ENCODE measurements at regions not wholly inside any gene's neighbourhood (a gene's known extent, or its start where the extent isn't known, plus 50 kb on each side); places are given as distances from the start of the nearest gene placed in this dataset.

DNA sequence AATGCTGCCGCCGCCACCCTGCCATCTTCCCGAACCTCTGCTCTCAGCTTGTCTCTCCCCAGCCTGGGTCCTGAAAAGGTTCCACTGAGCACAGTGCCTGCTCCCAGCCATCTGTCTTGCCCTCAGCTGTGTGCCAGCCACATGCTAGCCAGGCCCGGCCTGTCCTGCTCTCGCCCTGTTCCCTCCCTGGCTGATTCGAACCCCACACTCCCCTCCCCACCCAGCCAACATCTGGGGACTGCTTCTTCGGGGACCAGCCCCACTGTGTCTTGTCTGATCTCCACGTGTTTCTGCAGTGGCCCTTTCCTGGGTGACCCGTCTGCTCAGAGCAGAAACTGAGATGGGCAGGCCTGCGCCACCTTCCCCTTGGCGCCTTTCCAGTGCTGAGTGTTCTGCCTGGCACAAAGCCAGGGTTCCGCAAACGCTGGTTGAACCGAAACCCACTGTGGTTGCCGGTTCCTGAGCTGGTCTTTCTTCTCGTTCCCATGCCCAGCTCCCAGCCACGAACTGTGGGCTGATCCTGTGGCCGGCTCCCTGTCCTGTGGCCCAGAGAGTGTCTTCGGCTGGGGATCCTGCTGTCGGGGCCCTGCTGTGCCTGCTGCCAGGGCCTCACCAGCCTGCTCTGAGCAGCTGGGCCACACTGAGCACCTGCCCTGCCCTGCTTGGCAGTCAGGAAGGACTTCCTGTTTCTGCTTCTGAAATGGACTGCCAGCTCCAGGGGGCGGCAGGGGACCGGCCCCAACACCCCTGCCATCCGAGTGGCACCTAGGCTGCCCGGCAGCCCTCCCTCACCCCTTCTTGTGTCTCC lies 62.7 kb upstream of the KLF13 start:
- CTCF ChIA-PET: no interaction called here
- Histone ChIP-seq H3K27me3 (replicated peaks; ENCODE audit: control insufficient read depth, insufficient read depth, low read length) (no peaks in the 10 kb centered on the region), H3K9me3 (no peaks in the 10 kb centered on the region), H3K4me3 (ENCODE audit: low read depth, low read length) (no peak overlapping the region), H3K36me3 (ENCODE audit: control insufficient read depth, insufficient read depth, low read length) (no peaks in the 10 kb centered on the region), H3K4me1 (peaks cover 12% of the 10 kb centered on the region)
- Mint-ChIP-seq H3K27ac (ENCODE audit: unreplicated experiment) (no peak overlapping the region), H3K9me3 (ENCODE audit: unreplicated experiment) (no peaks in the 10 kb centered on the region), H3K27me3 (ENCODE audit: insufficient read depth, unreplicated experiment) (no peaks in the 10 kb centered on the region), H3K36me3 (ENCODE audit: insufficient read depth, unreplicated experiment) (no peaks in the 10 kb centered on the region), H3K4me1 (ENCODE audit: low read depth, unreplicated experiment) (peaks cover 8% of the 10 kb centered on the region), H3K4me3 (ENCODE audit: unreplicated experiment) (no peak overlapping the region)
- TF ChIP-seq, protein P1, sequence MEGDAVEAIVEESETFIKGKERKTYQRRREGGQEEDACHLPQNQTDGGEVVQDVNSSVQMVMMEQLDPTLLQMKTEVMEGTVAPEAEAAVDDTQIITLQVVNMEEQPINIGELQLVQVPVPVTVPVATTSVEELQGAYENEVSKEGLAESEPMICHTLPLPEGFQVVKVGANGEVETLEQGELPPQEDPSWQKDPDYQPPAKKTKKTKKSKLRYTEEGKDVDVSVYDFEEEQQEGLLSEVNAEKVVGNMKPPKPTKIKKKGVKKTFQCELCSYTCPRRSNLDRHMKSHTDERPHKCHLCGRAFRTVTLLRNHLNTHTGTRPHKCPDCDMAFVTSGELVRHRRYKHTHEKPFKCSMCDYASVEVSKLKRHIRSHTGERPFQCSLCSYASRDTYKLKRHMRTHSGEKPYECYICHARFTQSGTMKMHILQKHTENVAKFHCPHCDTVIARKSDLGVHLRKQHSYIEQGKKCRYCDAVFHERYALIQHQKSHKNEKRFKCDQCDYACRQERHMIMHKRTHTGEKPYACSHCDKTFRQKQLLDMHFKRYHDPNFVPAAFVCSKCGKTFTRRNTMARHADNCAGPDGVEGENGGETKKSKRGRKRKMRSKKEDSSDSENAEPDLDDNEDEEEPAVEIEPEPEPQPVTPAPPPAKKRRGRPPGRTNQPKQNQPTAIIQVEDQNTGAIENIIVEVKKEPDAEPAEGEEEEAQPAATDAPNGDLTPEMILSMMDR (IDR thresholded peaks at IDR 0.05; ENCODE audit: insufficient read depth in 1 of 2, low read depth in 1 of 2, low read length in 1 of 2, severe bottlenecking in 1 of 2, unreplicated experiment in 1 of 2): no peak
- DNase-seq: peak in 1 of 2 experiments; percentile 24
- intact Hi-C loops (cut with micrococcal nuclease; ENCODE audit: unreplicated experiment): no loop called here
- no TSS peak for BruUV-seq (replicated peaks)
- POLR2A ChIA-PET: no interaction called here

DNA sequence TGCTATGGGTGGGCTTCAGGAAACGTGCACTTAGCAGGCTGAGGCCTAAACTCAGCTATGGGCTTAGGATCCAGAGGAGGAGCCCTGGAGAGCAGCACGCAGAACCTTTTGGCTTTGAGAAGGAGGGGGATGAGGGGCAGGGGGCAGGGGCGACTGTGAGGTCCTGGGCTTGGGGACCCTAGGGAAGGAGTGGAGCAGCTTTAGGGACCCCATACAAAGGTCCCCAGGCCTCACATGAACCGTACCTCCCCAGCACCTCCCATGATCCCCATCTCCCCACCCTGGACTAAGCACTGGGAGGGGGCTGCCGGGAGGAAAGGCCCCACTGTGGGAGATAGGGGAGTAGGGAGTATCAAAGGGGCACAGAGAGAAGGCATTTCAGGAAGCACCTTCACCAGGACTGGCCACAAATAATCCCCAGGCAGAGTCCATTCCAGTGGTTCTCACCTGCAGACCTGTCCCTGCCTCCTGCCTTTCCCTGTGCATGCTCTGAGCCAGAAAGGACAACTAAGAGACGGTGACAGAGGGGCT lies 62.0 kb upstream of the KLF13 start:
- Mint-ChIP-seq H3K4me3 (ENCODE audit: unreplicated experiment) (no peak overlapping the region), H3K36me3 (ENCODE audit: insufficient read depth, unreplicated experiment) (no peaks in the 10 kb centered on the region), H3K27me3 (ENCODE audit: insufficient read depth, unreplicated experiment) (no peaks in the 10 kb centered on the region), H3K27ac (ENCODE audit: unreplicated experiment) (peak overlapping the region; percentile 65), H3K9me3 (ENCODE audit: unreplicated experiment) (no peaks in the 10 kb centered on the region), H3K4me1 (ENCODE audit: low read depth, unreplicated experiment) (peaks cover 8% of the 10 kb centered on the region)
- ChIA-PET POLR2A (interaction anchor here (0.8 kb wide), 1 partner anchor 587 kb away, joined by 3 read pairs; no protein-coding TSS in a partner anchor), CTCF (interaction anchor here (1.2 kb wide), 1 partner anchor 171 kb away, joined by 5 read pairs; no protein-coding TSS in a partner anchor)
- Histone ChIP-seq H3K4me1 (peaks cover 12% of the 10 kb centered on the region), H3K36me3 (ENCODE audit: control insufficient read depth, insufficient read depth, low read length) (no peaks in the 10 kb centered on the region), H3K27me3 (replicated peaks; ENCODE audit: control insufficient read depth, insufficient read depth, low read length) (no peaks in the 10 kb centered on the region), H3K9me3 (no peaks in the 10 kb centered on the region), H3K4me3 (ENCODE audit: low read depth, low read length) (no peak overlapping the region)
- TF ChIP-seq, protein P1 (IDR thresholded peaks at IDR 0.05; ENCODE audit: insufficient read depth in 1 of 2, low read depth in 1 of 2, low read length in 1 of 2, severe bottlenecking in 1 of 2, unreplicated experiment in 1 of 2): no peak
- DNase-seq: peak in 1 of 2 experiments; percentile 29
- intact Hi-C loops (cut with micrococcal nuclease; ENCODE audit: unreplicated experiment): loop anchor here (1.0 to 5.0 kb wide), 2 partner anchors 29 to 37 kb away; no protein-coding TSS in a partner anchor
- BruUV-seq (replicated peaks): no TSS peak

DNA sequence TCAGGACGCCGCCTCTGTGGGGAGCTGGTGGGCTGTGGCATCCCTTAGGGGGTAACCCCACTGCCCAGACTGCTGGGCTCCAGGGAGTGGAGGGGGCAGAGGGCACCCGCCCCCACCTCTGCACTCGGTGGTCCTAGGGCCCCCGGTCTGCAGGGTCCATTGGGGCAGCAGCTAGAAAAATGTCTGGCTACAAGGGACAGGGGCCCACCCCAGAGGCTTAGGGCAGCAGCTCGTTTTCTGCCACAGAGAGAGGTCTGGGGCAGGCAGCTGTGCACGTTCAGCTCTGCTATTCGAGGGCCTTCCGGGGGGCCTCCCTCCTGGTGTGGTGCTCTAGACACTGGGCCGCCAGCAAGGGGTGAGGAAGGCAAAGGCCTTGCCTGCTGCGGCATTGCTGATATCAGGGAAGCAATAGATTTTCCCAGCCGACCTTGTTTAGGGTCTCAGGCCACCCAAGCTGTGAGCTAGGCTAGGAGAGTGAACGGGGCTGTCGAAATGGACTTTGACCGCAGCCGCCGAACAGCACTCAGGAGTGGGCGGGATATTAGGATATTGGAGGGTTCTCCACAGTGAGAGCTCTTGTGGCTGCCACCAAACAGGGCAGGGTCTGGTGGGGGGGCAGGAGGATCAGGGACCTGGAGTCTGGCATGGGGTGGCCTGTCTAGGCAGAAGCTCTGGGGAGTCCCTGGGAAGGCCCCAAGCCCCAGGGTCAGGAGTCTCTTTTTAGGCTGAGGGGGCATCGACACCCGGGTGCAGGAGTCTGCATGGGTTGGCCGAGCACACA lies 61.4 kb upstream of the KLF13 start:
- DNase-seq: peak; percentile 57 to 58
- no peak overlapping the region for H3K4me3 Mint-ChIP-seq (ENCODE audit: unreplicated experiment)
- ChIA-PET POLR2A (interaction anchor here (0.8 kb wide), 1 partner anchor 587 kb away, joined by 3 read pairs; no protein-coding TSS in a partner anchor), CTCF (interaction anchor here (1.2 kb wide), 1 partner anchor 170 kb away, joined by 5 read pairs; no protein-coding TSS in a partner anchor)
- no peaks in the 10 kb centered on the region for H3K9me3 Mint-ChIP-seq (ENCODE audit: unreplicated experiment)
- H3K27me3 ChIP-seq (replicated peaks; ENCODE audit: control insufficient read depth, insufficient read depth, low read length): no peaks in the 10 kb centered on the region
- no peaks in the 10 kb centered on the region for H3K9me3 ChIP-seq
- no peaks in the 10 kb centered on the region for H3K36me3 ChIP-seq (ENCODE audit: control insufficient read depth, insufficient read depth, low read length)
- H3K4me3 ChIP-seq (ENCODE audit: low read depth, low read length): no peak overlapping the region
- peak overlapping the region; percentile 65 for H3K27ac Mint-ChIP-seq (ENCODE audit: unreplicated experiment)
- intact Hi-C loops (cut with micrococcal nuclease; ENCODE audit: unreplicated experiment): loop anchor here (1.0 to 5.0 kb wide), 2 partner anchors 28 to 38 kb away; no protein-coding TSS in a partner anchor
- H3K27me3 Mint-ChIP-seq (ENCODE audit: insufficient read depth, unreplicated experiment): no peaks in the 10 kb centered on the region
- no peaks in the 10 kb centered on the region for H3K36me3 Mint-ChIP-seq (ENCODE audit: insufficient read depth, unreplicated experiment)
- peaks cover 8% of the 10 kb centered on the region for H3K4me1 Mint-ChIP-seq (ENCODE audit: low read depth, unreplicated experiment)
- TF ChIP-seq, protein P1 (IDR thresholded peaks at IDR 0.05; ENCODE audit: insufficient read depth in 1 of 2, low read depth in 1 of 2, low read length in 1 of 2, severe bottlenecking in 1 of 2, unreplicated experiment in 1 of 2): no peak
- BruUV-seq (replicated peaks): no TSS peak
- H3K4me1 ChIP-seq: peaks cover 12% of the 10 kb centered on the region

Data from Caco-2 (cell line).